ENCODE measurements at regions not wholly inside any gene's neighbourhood (a gene's known extent, or its start where the extent isn't known, plus 50 kb on each side); places are given as distances from the start of the nearest gene placed in this dataset.

DNA sequence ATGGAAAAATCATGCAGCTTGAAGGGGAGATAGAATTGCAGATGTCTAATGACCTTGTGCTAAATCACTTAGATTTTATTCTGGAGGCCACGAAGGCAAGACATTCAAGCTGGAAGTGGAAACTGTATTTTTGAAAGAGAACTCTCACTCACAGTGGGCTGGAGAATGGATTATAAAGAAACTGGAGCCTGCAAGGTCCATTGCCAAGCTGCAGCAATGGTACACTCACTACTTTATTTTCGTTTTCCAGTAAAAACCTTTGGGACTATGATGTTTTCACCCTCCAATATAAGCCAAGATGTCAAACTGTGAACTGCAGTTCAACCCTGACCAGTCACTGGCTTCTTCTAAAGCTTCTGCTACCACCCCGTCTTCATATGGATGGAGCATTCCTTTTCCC lies 62.0 kb downstream of the SKIDA1 start:
- no peak overlapping the region for H3K4me3 ChIP-seq
- no peak for DNase-seq
- 55 to 80% (median 63%) methylated on average over 3 of the region's 3 CpGs for WGBS, 5 donors

DNA sequence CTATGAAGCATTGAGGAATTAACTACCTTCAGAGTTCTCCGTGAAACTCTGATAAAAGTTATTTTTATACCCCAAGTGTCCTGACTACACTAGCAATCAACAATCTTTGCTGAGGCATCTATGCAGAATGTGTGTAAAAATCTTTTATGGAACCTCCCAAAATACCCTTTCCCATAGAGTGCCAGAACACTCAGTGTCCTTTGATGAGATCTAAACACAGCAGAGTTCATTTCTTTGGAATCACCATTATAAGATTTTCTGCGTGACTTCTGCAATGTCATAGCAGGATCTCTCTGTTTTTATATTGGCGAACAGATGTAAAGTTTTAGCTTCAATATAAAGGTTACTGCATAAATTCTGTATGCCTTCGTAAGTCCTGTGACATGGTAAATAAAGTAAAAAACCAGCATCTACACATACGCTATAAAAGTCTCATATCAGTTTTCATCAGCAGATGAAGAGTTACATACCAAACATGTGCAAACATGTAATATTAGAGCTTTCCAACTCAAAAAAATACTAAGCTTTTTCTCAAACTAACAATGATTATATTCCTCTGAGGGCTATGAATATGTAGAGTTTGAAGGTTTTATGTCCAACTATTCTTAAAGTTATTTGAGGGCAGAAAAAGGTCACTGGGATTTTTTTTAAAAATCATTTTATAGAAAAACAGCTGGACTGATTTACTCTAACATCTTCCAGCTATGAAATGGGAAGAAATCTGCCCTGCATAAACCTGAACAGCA lies 67.2 kb downstream of the SKIDA1 start:
- no peak overlapping the region for H3K27ac ChIP-seq

More for the DNA sequence above, 62.0 kb downstream of the SKIDA1 start:
- H3K27me3 ChIP-seq (replicated peaks in 1 of 7) = peaks cover 0 to 12% (median 0%) of the 10 kb centered on the region in 7 donors
- no peaks in the 10 kb centered on the region for H3K9me3 ChIP-seq
- TF ChIP-seq POLR2A (IDR thresholded peaks at IDR 0.05) (no peak), CTCF (IDR thresholded peaks at IDR 0.05 in 8 of 11, conservative IDR thresholded peaks at IDR 0.05 in 3 of 11) (no peak), POLR2AphosphoS5 (IDR thresholded peaks at IDR 0.05) (no peak)
- H3K36me3 ChIP-seq = no peaks in the 10 kb centered on the region
- intact Hi-C loops (cut with DNase I; ENCODE audit: low total_unique reads) = no loop called here
- no peaks in the 10 kb centered on the region for H3K4me1 ChIP-seq
- no peak overlapping the region for H3K27ac ChIP-seq

DNA sequence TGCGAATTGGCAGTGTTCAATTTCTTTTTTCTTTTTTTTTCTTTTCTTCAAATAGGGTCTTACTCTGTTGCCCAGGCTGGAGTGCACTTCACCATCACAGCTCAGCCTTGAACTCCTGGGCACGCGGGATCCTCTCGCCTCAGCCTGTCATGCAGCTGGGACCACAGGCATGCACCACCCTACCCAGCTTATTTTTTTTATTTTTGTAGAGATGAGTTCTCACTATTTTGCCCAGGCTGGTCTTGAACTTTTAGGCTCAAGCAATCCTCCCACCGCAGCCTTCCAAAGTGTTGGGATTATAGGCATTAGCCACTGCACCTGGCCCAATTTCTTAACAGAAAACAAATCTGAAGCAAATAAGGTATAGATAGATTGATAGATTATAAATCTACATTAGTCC lies 69.3 kb downstream of the SKIDA1 start:
- no peaks in the 10 kb centered on the region for H3K36me3 ChIP-seq
- DNase-seq = no peak
- H3K4me1 ChIP-seq = no peaks in the 10 kb centered on the region
- WGBS, 5 donors = 93 to 97% (median 95%) methylated on average over 5 of the region's 5 CpGs
- intact Hi-C loops (cut with DNase I; ENCODE audit: low total_unique reads) = no loop called here
- peaks cover 0 to 9% (median 0%) of the 10 kb centered on the region in 7 donors for H3K27me3 ChIP-seq (replicated peaks in 1 of 7)
- H3K9me3 ChIP-seq = peaks cover 0 to 16% (median 0%) of the 10 kb centered on the region in 8 donors
- no peak for TF ChIP-seq POLR2A (IDR thresholded peaks at IDR 0.05)
- TF ChIP-seq POLR2AphosphoS5 (IDR thresholded peaks at IDR 0.05) = no peak
- TF ChIP-seq CTCF (IDR thresholded peaks at IDR 0.05 in 8 of 11, conservative IDR thresholded peaks at IDR 0.05 in 3 of 11) = no peak
- H3K4me3 ChIP-seq = no peak overlapping the region
- H3K27ac ChIP-seq = no peak overlapping the region

More for the DNA sequence above, 67.2 kb downstream of the SKIDA1 start:
- Histone ChIP-seq H3K27me3 (replicated peaks in 1 of 7) (peaks cover 0 to 5% (median 0%) of the 10 kb centered on the region in 7 donors), H3K9me3 (peaks cover 0 to 16% (median 0%) of the 10 kb centered on the region in 8 donors), H3K36me3 (no peaks in the 10 kb centered on the region), H3K4me3 (no peak overlapping the region), H3K4me1 (no peaks in the 10 kb centered on the region)
- DNase-seq = no peak
- intact Hi-C loops (cut with DNase I; ENCODE audit: low total_unique reads) = no loop called here
- WGBS, 5 donors = 79 to 88% (median 82%) methylated on average over 5 of the region's 5 CpGs
- no peak for TF ChIP-seq CTCF (IDR thresholded peaks at IDR 0.05 in 8 of 11, conservative IDR thresholded peaks at IDR 0.05 in 3 of 11)
- no peak for TF ChIP-seq POLR2A (IDR thresholded peaks at IDR 0.05)
- TF ChIP-seq POLR2AphosphoS5 (IDR thresholded peaks at IDR 0.05) = no peak

DNA sequence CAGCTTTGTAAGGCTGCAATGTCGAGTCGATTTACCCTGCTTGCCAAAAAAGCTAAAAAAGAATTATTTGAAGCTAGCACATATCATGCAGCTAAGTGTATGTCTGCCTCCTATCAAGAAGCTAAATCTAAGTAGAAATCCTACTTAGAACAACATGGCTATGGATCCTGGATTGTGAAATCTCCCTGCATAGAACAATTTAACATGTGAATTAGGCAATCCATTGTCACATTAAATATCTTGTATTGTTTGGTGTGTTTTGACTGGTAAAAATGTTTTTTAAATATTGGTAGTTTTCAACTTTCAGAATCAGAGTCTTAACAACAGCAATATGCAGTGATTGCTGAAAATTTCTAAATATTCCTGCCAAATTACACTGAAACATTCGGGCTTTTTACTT lies 73.3 kb downstream of the SKIDA1 start:
- H3K4me1 ChIP-seq = no peaks in the 10 kb centered on the region
- intact Hi-C loops (cut with DNase I; ENCODE audit: low total_unique reads) = no loop called here
- H3K27ac ChIP-seq = no peak overlapping the region
- TF ChIP-seq POLR2A (IDR thresholded peaks at IDR 0.05) (no peak), POLR2AphosphoS5 (IDR thresholded peaks at IDR 0.05) (no peak), CTCF (IDR thresholded peaks at IDR 0.05 in 8 of 11, conservative IDR thresholded peaks at IDR 0.05 in 3 of 11) (no peak)
- peaks cover 0 to 24% (median 8%) of the 10 kb centered on the region in 8 donors for H3K9me3 ChIP-seq
- H3K36me3 ChIP-seq = no peaks in the 10 kb centered on the region
- 86 to 96% (median 89%) methylated on average over 3 of the region's 3 CpGs for WGBS, 5 donors
- H3K27me3 ChIP-seq (replicated peaks in 1 of 7) = peaks cover 0 to 9% (median 0%) of the 10 kb centered on the region in 7 donors
- no peak for DNase-seq
- no peak overlapping the region for H3K4me3 ChIP-seq
